Activated CD4-positive, alpha-beta T cell treated with anti-CD3 and anti-CD28 coated beads for 48 hours (primary cell): ENCODE measurements at regions not wholly inside any gene's neighbourhood (a gene's known extent, or its start where the extent isn't known, plus 50 kb on each side); places are given as distances from the start of the nearest gene placed in this dataset.

Experiments
- DNase-seq: peaks from one replicate; pipeline ENCODE4 v3.0.0-alpha.2; 2020

- no peak for DNase-seq
Observed at GRCh38 chr2:5991305-5991968, 299.3 kb downstream of the SOX11 start.

GRCh38 chr2:5995832-5996231, 303.6 kb downstream of the SOX11 start:
- no peak for DNase-seq

GRCh38 chr2:6008186-6008585, 316.0 kb downstream of the SOX11 start:
- no peak for DNase-seq

- DNase-seq: no peak
Observed at GRCh38 chr2:6008726-6009125, 316.5 kb downstream of the SOX11 start.

- no peak for DNase-seq
Observed at GRCh38 chr2:6010163-6010562, 318.0 kb downstream of the SOX11 start.

GRCh38 chr2:6011921-6012320, 319.7 kb downstream of the SOX11 start:
- no peak for DNase-seq

- DNase-seq: no peak
Observed at GRCh38 chr2:6017736-6018286, 325.6 kb downstream of the SOX11 start.

GRCh38 chr2:6024229-6024628, 332.0 kb downstream of the SOX11 start:
- DNase-seq: no peak

GRCh38 chr2:6024784-6025183, 332.6 kb downstream of the SOX11 start:
- DNase-seq: no peak

- no peak for DNase-seq
Observed at GRCh38 chr2:6025391-6025790, 333.2 kb downstream of the SOX11 start.

GRCh38 chr2:6027066-6027465, 334.9 kb downstream of the SOX11 start:
- DNase-seq: no peak

- DNase-seq: no peak
Observed at GRCh38 chr2:6031200-6031867, 339.1 kb downstream of the SOX11 start.

GRCh38 chr2:6036211-6036610, 344.0 kb downstream of the SOX11 start:
- no peak for DNase-seq

GRCh38 chr2:6043238-6043637, 351.1 kb downstream of the SOX11 start:
- no peak for DNase-seq

GRCh38 chr2:6052649-6053048, 360.5 kb downstream of the SOX11 start:
- DNase-seq: no peak

- DNase-seq: no peak
Observed at GRCh38 chr2:6053743-6054142, 361.6 kb downstream of the SOX11 start.

- no peak for DNase-seq
Observed at GRCh38 chr2:6054161-6054671, 362.0 kb downstream of the SOX11 start.

GRCh38 chr2:6060992-6061663, 368.9 kb downstream of the SOX11 start:
- no peak for DNase-seq

- DNase-seq: no peak
Observed at GRCh38 chr2:6064757-6065156, 372.6 kb downstream of the SOX11 start.

- no peak for DNase-seq
Observed at GRCh38 chr2:6065703-6066102, 373.5 kb downstream of the SOX11 start.

- no peak for DNase-seq
Observed at GRCh38 chr2:6067089-6067488, 374.9 kb downstream of the SOX11 start.

GRCh38 chr2:6067806-6068205, 375.6 kb downstream of the SOX11 start:
- no peak for DNase-seq

GRCh38 chr2:6068429-6068828, 376.2 kb downstream of the SOX11 start:
- no peak for DNase-seq

- no peak for DNase-seq
Observed at GRCh38 chr2:6069381-6069780, 377.2 kb downstream of the SOX11 start.
